Activated gamma-delta T cell treated with Interleukin-2 at 50 U/mL for 16 hours (primary cell): ENCODE measurements at regions not wholly inside any gene's neighbourhood (a gene's known extent, or its start where the extent isn't known, plus 50 kb on each side); places are given as distances from the start of the nearest gene placed in this dataset.
A peak's percentile ranks its signal among the peaks of the same experiment; 100 is the strongest.
"Not testable (repeated sequence)": the region's sequence is repeated elsewhere in the genome, so short reads cannot be mapped to it uniquely, and the experiment has no call there.

ENCODE experiments used
- DNase-seq: peaks from one replicate; pipeline ENCODE4 v3.0.0-alpha.2; 2020

- DNase-seq = no peak
Observed at GRCh38 chr1:29800522-29800956, 564.2 kb downstream of the PTPRU start.

GRCh38 chr1:29800120-29800519 lies 563.8 kb downstream of the PTPRU start:
- no peak for DNase-seq

- DNase-seq = no peak
Observed at GRCh38 chr1:29798699-29799566, 562.6 kb downstream of the PTPRU start.

GRCh38 chr1:29797125-29797524 lies 560.8 kb downstream of the PTPRU start:
- DNase-seq = not testable (repeated sequence)

GRCh38 chr1:29795965-29796364 lies 559.6 kb downstream of the PTPRU start:
- not testable (repeated sequence) for DNase-seq

GRCh38 chr1:29793653-29794348 lies 557.5 kb downstream of the PTPRU start:
- no peak for DNase-seq

- peak; percentile 31 for DNase-seq
Observed at GRCh38 chr1:29793101-29793546, 556.8 kb downstream of the PTPRU start.

- no peak for DNase-seq
Observed at GRCh38 chr1:29789910-29790247, 553.6 kb downstream of the PTPRU start.

GRCh38 chr1:29789221-29789909 lies 553.0 kb downstream of the PTPRU start:
- no peak for DNase-seq

GRCh38 chr1:29786791-29787732 lies 550.7 kb downstream of the PTPRU start:
- DNase-seq = no peak

- DNase-seq = no peak
Observed at GRCh38 chr1:29786195-29786594, 549.9 kb downstream of the PTPRU start.

GRCh38 chr1:29785554-29785953 lies 549.2 kb downstream of the PTPRU start:
- DNase-seq = no peak

- DNase-seq = no peak
Observed at GRCh38 chr1:29785137-29785527, 548.8 kb downstream of the PTPRU start.

- DNase-seq = no peak
Observed at GRCh38 chr1:29784276-29785136, 548.2 kb downstream of the PTPRU start.

GRCh38 chr1:29783508-29784275 lies 547.4 kb downstream of the PTPRU start:
- DNase-seq = no peak

- DNase-seq = no peak
Observed at GRCh38 chr1:29782846-29783507, 546.7 kb downstream of the PTPRU start.

- no peak for DNase-seq
Observed at GRCh38 chr1:29779146-29779545, 542.8 kb downstream of the PTPRU start.

- DNase-seq = no peak
Observed at GRCh38 chr1:29777522-29777921, 541.2 kb downstream of the PTPRU start.

GRCh38 chr1:29774355-29774754 lies 538.0 kb downstream of the PTPRU start:
- no peak for DNase-seq

- DNase-seq = no peak
Observed at GRCh38 chr1:29772584-29773100, 536.3 kb downstream of the PTPRU start.
